ENCODE measurements at regions not wholly inside any gene's neighbourhood (a gene's known extent, or its start where the extent isn't known, plus 50 kb on each side); places are given as distances from the start of the nearest gene placed in this dataset.

DNA sequence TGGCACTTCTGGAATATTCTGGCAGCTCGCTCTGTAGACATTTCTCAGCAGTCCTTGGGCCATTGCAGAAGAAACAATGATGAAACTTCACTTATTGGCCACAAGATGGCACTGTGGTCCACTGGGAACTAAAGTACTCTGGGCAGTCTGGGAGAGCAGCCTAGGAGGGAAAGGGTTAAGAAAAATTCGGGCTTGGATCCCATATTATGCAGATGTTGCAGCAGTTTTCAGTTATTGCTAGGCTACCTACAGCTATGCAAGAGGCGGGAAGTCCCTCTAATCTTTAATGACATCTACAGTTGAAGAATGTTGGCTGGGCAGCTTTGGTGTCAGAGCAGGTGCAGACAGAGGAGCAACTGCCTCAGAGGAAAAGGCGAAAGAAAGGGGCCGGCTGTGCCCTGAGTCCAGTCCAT, 201.7 kb upstream of the PRSS58 start:
- DNase-seq (ENCODE audit: low read depth in 1 of 2, low spot score in 1 of 2) = peak in 1 of 2 experiments; percentile 61
- Histone ChIP-seq H3K27ac (replicated peaks) (peak overlapping the region; percentile 39), H3K4me3 (replicated peaks; ENCODE audit: insufficient read depth, low read length) (no peak overlapping the region), H3K27me3 (ENCODE audit: insufficient read depth, poor library complexity, severe bottlenecking) (no peaks in the 10 kb centered on the region)
- no peak for TF ChIP-seq GABPA (IDR thresholded peaks at IDR 0.05; ENCODE audit: low read depth)
- TF ChIP-seq, protein P1, sequence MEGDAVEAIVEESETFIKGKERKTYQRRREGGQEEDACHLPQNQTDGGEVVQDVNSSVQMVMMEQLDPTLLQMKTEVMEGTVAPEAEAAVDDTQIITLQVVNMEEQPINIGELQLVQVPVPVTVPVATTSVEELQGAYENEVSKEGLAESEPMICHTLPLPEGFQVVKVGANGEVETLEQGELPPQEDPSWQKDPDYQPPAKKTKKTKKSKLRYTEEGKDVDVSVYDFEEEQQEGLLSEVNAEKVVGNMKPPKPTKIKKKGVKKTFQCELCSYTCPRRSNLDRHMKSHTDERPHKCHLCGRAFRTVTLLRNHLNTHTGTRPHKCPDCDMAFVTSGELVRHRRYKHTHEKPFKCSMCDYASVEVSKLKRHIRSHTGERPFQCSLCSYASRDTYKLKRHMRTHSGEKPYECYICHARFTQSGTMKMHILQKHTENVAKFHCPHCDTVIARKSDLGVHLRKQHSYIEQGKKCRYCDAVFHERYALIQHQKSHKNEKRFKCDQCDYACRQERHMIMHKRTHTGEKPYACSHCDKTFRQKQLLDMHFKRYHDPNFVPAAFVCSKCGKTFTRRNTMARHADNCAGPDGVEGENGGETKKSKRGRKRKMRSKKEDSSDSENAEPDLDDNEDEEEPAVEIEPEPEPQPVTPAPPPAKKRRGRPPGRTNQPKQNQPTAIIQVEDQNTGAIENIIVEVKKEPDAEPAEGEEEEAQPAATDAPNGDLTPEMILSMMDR (IDR thresholded peaks at IDR 0.05; ENCODE audit: insufficient read depth, low read length) = peak; percentile 46

DNA sequence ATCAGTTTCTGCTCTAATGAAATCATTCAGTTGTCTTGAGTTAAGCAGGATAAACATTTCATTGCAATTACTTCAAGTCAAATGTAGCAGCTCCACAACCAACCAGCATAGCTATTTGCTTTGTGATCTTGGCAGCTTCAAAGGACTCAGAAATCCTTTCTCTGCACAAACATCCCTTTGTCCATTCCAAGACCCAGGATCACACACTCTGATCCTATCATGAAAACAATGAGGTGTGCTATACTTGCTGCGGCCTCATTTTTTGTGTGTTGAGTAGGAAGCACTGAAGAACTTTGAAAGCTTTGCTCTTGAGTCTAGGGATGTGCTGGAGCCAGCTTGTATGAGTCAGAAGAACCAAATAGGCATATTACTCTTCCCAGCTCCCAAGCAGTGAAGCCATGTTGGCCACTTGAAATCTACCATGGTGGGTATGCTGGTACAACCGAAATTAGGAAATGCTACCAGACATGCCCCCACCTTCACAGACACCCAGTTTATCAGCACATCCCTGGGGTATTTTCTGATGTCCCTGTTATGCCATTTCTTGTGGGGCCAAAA, 199.4 kb upstream of the PRSS58 start:
- Histone ChIP-seq H3K27ac (replicated peaks) (no peak overlapping the region), H3K4me3 (replicated peaks; ENCODE audit: insufficient read depth, low read length) (no peak overlapping the region), H3K27me3 (ENCODE audit: insufficient read depth, poor library complexity, severe bottlenecking) (no peaks in the 10 kb centered on the region)
- TF ChIP-seq SPI1 (IDR thresholded peaks at IDR 0.05; ENCODE audit: borderline replicate concordance, low read depth) (no peak), GABPA (IDR thresholded peaks at IDR 0.05; ENCODE audit: low read depth) (no peak), POLR2AphosphoS5 (IDR thresholded peaks at IDR 0.05; ENCODE audit: low read depth) (no peak)
- TF ChIP-seq, protein P1 (IDR thresholded peaks at IDR 0.05; ENCODE audit: insufficient read depth, low read length) = no peak
- TF ChIP-seq, protein P2, sequence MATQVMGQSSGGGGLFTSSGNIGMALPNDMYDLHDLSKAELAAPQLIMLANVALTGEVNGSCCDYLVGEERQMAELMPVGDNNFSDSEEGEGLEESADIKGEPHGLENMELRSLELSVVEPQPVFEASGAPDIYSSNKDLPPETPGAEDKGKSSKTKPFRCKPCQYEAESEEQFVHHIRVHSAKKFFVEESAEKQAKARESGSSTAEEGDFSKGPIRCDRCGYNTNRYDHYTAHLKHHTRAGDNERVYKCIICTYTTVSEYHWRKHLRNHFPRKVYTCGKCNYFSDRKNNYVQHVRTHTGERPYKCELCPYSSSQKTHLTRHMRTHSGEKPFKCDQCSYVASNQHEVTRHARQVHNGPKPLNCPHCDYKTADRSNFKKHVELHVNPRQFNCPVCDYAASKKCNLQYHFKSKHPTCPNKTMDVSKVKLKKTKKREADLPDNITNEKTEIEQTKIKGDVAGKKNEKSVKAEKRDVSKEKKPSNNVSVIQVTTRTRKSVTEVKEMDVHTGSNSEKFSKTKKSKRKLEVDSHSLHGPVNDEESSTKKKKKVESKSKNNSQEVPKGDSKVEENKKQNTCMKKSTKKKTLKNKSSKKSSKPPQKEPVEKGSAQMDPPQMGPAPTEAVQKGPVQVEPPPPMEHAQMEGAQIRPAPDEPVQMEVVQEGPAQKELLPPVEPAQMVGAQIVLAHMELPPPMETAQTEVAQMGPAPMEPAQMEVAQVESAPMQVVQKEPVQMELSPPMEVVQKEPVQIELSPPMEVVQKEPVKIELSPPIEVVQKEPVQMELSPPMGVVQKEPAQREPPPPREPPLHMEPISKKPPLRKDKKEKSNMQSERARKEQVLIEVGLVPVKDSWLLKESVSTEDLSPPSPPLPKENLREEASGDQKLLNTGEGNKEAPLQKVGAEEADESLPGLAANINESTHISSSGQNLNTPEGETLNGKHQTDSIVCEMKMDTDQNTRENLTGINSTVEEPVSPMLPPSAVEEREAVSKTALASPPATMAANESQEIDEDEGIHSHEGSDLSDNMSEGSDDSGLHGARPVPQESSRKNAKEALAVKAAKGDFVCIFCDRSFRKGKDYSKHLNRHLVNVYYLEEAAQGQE (IDR thresholded peaks at IDR 0.05; ENCODE audit: insufficient replicate concordance, low read depth) = no peak
- no peak for DNase-seq (ENCODE audit: low read depth in 1 of 2, low spot score in 1 of 2)

DNA sequence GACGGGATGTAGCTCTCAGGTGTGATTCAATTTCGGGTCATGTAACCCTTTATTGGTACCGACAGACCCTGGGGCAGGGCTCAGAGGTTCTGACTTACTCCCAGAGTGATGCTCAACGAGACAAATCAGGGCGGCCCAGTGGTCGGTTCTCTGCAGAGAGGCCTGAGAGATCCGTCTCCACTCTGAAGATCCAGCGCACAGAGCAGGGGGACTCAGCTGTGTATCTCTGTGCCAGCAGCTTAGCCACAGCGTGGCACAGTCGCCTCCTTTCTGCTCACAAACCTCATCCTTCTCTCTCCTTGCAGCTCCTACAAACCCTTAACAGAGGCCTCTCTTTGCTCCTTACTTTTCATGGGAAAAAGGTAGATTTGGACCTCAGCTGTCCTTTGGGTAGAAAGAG, 197.5 kb upstream of the PRSS58 start:
- no peak overlapping the region for H3K4me3 ChIP-seq (replicated peaks; ENCODE audit: insufficient read depth, low read length)
- DNase-seq (ENCODE audit: low read depth in 1 of 2, low spot score in 1 of 2) = no peak
- H3K27ac ChIP-seq (replicated peaks) = no peak overlapping the region
- H3K27me3 ChIP-seq (ENCODE audit: insufficient read depth, poor library complexity, severe bottlenecking) = no peaks in the 10 kb centered on the region
- TF ChIP-seq GABPA (IDR thresholded peaks at IDR 0.05; ENCODE audit: low read depth) = no peak
- TF ChIP-seq SPI1 (IDR thresholded peaks at IDR 0.05; ENCODE audit: borderline replicate concordance, low read depth) = no peak
- TF ChIP-seq, protein P1 (IDR thresholded peaks at IDR 0.05; ENCODE audit: insufficient read depth, low read length) = no peak
- TF ChIP-seq, protein P2 (IDR thresholded peaks at IDR 0.05; ENCODE audit: insufficient replicate concordance, low read depth) = no peak
- no peak for TF ChIP-seq POLR2AphosphoS5 (IDR thresholded peaks at IDR 0.05; ENCODE audit: low read depth)

DNA sequence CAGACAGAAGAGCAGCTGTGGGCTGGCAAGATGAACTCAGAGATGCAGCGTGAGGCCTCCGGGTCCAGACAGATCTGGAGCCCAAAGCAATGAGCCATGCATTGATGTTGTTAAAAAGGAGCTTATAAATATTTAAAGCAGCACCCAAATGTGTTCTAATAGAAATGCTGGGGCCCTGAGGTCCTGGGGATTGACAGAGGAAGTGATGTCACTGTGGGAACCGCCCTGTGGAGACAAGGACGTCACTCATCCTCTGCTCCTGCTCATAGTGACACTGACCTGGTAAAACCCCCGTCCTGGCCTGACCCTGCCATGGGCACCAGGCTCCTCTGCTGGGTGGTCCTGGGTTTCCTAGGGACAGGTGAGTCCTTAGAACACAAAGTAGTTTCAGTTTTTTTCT, 197.0 kb upstream of the PRSS58 start:
- H3K4me3 ChIP-seq (replicated peaks; ENCODE audit: insufficient read depth, low read length) = no peak overlapping the region
- TF ChIP-seq, protein P1 (IDR thresholded peaks at IDR 0.05; ENCODE audit: insufficient read depth, low read length) = no peak
- TF ChIP-seq SPI1 (IDR thresholded peaks at IDR 0.05; ENCODE audit: borderline replicate concordance, low read depth) = no peak
- no peak for TF ChIP-seq POLR2AphosphoS5 (IDR thresholded peaks at IDR 0.05; ENCODE audit: low read depth)
- no peak for TF ChIP-seq GABPA (IDR thresholded peaks at IDR 0.05; ENCODE audit: low read depth)
- TF ChIP-seq, protein P2 (IDR thresholded peaks at IDR 0.05; ENCODE audit: insufficient replicate concordance, low read depth) = no peak
- H3K27me3 ChIP-seq (ENCODE audit: insufficient read depth, poor library complexity, severe bottlenecking) = no peaks in the 10 kb centered on the region
- no peak for DNase-seq (ENCODE audit: low read depth in 1 of 2, low spot score in 1 of 2)
- no peak overlapping the region for H3K27ac ChIP-seq (replicated peaks)
